H1 (cell line): ENCODE measurements at regions not wholly inside any gene's neighbourhood (a gene's known extent, or its start where the extent isn't known, plus 50 kb on each side); places are given as distances from the start of the nearest gene placed in this dataset.

Source experiments
- CTCF ChIA-PET: fragments of 300-600 bp; sonication (Branson Sonifier 250); formaldehyde crosslinking; loops from one replicate; lab custom pipeline; 2021; ENCODE audit not compliant: partially characterized antibody; lab: Charles Lee
- POLR2A ChIA-PET: fragments of 300-600 bp; sonication (Branson Sonifier 250); formaldehyde crosslinking; loops from one replicate; lab custom pipeline; 2021; ENCODE audit warnings: inconsistent platforms; ENCODE audit not compliant: partially characterized antibody; lab: Charles Lee
- DNase-seq, 2 experiments: peaks; one replicate each; pipeline versions ENCODE4 v3.0.0 to v3.0.0-alpha.2; 2010 to 2022; ENCODE audit warnings: low spot score in 2 of 2, low read depth in 1 of 2, mixed read lengths in 1 of 2
- FAIRE-seq: peaks from 2 replicates; lab custom pipeline; 2011; peaks lifted over from hg19 to GRCh38; lab: Jason Lieb, UNC
- H2AFZ ChIP-seq: 2 replicates; pipeline ENCODE4 v1.8.1; 2012; ENCODE audit warnings: low read length, inconsistent platforms
- H2AK5ac ChIP-seq: 2 replicates; pipeline ENCODE4 v1.6.1; 2013; ENCODE audit warnings: low read depth, low read length
- H2BK120ac ChIP-seq: replicated peaks from 2 replicates; pipeline ENCODE3; 2013; ENCODE audit warnings: low read depth, low read length, inconsistent platforms
- H2BK12ac ChIP-seq: 2 replicates; pipeline ENCODE4 v1.6.1; 2013; ENCODE audit warnings: low read depth, low read length
- H2BK15ac ChIP-seq: 2 replicates; pipeline ENCODE4 v1.6.1; 2013; ENCODE audit warnings: low read length
- H2BK20ac ChIP-seq: 2 replicates; pipeline ENCODE4 v1.6.1; 2013; ENCODE audit warnings: low read length
- H2BK5ac ChIP-seq: 2 replicates; pipeline ENCODE4 v1.6.1; 2013; ENCODE audit warnings: low read depth, low read length
- H3K14ac ChIP-seq: 2 replicates; pipeline ENCODE4 v1.6.1; 2013; ENCODE audit warnings: inconsistent platforms; ENCODE audit not compliant: insufficient read length
- H3K18ac ChIP-seq: 2 replicates; pipeline ENCODE4 v1.6.1; 2013; ENCODE audit warnings: low read length; ENCODE audit errors: extremely low read depth
- H3K23ac ChIP-seq: 2 replicates; pipeline ENCODE4 v1.6.1; 2013; ENCODE audit warnings: inconsistent platforms; ENCODE audit not compliant: insufficient read length
- H3K23me2 ChIP-seq: 2 replicates; pipeline ENCODE4 v1.6.1; 2013; ENCODE audit warnings: low read depth, low read length
- H3K27ac ChIP-seq: 2 replicates; pipeline ENCODE4 v1.6.1; 2011; ENCODE audit warnings: low read depth, low read length, inconsistent platforms
- H3K27me3 ChIP-seq, 4 experiments: replicated peaks in 1 of 4; 1 replicate in 1 of 4; 2 replicates in 3 of 4; pipeline versions ENCODE4 v1.6.1 to v1.8.1; 2011 to 2013; ENCODE audit warnings: low read length in 3 of 4, mild to moderate bottlenecking in 3 of 4, inconsistent platforms in 2 of 4, mixed read lengths in 2 of 4, moderate library complexity in 1 of 4; ENCODE audit not compliant: control insufficient read depth in 3 of 4, insufficient read depth in 3 of 4; ENCODE audit errors: extremely low read depth in 1 of 4
- H3K36me3 ChIP-seq, 4 experiments: 2 replicates each; pipeline versions ENCODE4 v1.6.1 to v1.8.1; 2011 to 2013; ENCODE audit warnings: mild to moderate bottlenecking in 4 of 4, low read length in 3 of 4, moderate library complexity in 2 of 4, control low read depth in 1 of 4, inconsistent platforms in 1 of 4; ENCODE audit not compliant: insufficient read depth in 4 of 4, control insufficient read depth in 2 of 4
- H3K4ac ChIP-seq: replicated peaks from 2 replicates; pipeline ENCODE3; 2013; ENCODE audit warnings: low read length, low read depth, mixed read lengths, inconsistent platforms; ENCODE audit not compliant: insufficient read length
- H3K4me1 ChIP-seq, 4 experiments: replicated peaks in 1 of 4; 1 replicate in 1 of 4; 2 replicates in 3 of 4; pipeline versions ENCODE4 v1.6.1 to v1.8.1; 2011 to 2013; ENCODE audit warnings: low read length in 3 of 4, inconsistent platforms in 2 of 4, mixed read lengths in 1 of 4; ENCODE audit not compliant: insufficient read depth in 4 of 4, control insufficient read depth in 3 of 4
- H3K4me2 ChIP-seq, 2 experiments: 2 replicates each; pipeline versions ENCODE4 v1.6.1 to v1.8.1; 2011 to 2013; ENCODE audit warnings: low read depth in 2 of 2, low read length in 2 of 2, control low read depth in 1 of 2, inconsistent platforms in 1 of 2, mild to moderate bottlenecking in 1 of 2; ENCODE audit not compliant: insufficient read depth in 1 of 2
- H3K4me3 ChIP-seq, 4 experiments: fragments of 200-600, 300-600 bp in 1 of 4; sonication (generic), shearing (Covaris generic), sonication (Bioruptor Twin) in 1 of 4; 2 replicates each; pipeline versions ENCODE4 v1.5.1 to v1.8.1; 2011 to 2016; ENCODE audit warnings: low read length in 4 of 4, low read depth in 3 of 4, control low read depth in 2 of 4, inconsistent platforms in 2 of 4, mild to moderate bottlenecking in 2 of 4, mixed read lengths in 1 of 4, moderate library complexity in 1 of 4; ENCODE audit not compliant: insufficient read depth in 2 of 4; ENCODE audit errors: extremely low read depth in 1 of 4
- H3K56ac ChIP-seq: replicated peaks from 2 replicates; pipeline ENCODE3; 2013; ENCODE audit warnings: low read depth, mild to moderate bottlenecking, mixed read lengths, low read length, inconsistent platforms; ENCODE audit not compliant: insufficient read length
- H3K79me1 ChIP-seq: 2 replicates; pipeline ENCODE4 v1.6.1; 2013; ENCODE audit warnings: low read depth, low read length, control low read depth
- H3K79me2 ChIP-seq, 2 experiments: 2 replicates each; pipeline versions ENCODE4 v1.6.1 to v1.8.1; 2012 to 2013; ENCODE audit warnings: low read length in 2 of 2, mild to moderate bottlenecking in 2 of 2, inconsistent platforms in 1 of 2; ENCODE audit not compliant: insufficient read depth in 2 of 2, control insufficient read depth in 1 of 2
- H3K9ac ChIP-seq, 4 experiments: replicated peaks in 1 of 4; 1 replicate in 1 of 4; 2 replicates in 3 of 4; pipeline versions ENCODE4 v1.6.1 to v1.8.1; 2011 to 2013; ENCODE audit warnings: low read depth in 3 of 4, low read length in 3 of 4, control low read depth in 2 of 4, mild to moderate bottlenecking in 2 of 4, moderate library complexity in 2 of 4, inconsistent platforms in 1 of 4; ENCODE audit errors: extremely low read depth in 1 of 4
- H3K9me3 ChIP-seq, 2 experiments: 2 replicates each; pipeline versions ENCODE4 v1.6.1 to v1.8.1; 2012 to 2013; ENCODE audit warnings: mild to moderate bottlenecking in 2 of 2, moderate library complexity in 2 of 2, control low read depth in 1 of 2, inconsistent platforms in 1 of 2, low read depth in 1 of 2, low read length in 1 of 2, mixed read lengths in 1 of 2; ENCODE audit not compliant: insufficient read depth in 2 of 2
- H4K20me1 ChIP-seq, 2 experiments: replicated peaks in 1 of 2; 2 replicates each; pipeline versions ENCODE3 to v1.8.1; 2011 to 2013; ENCODE audit warnings: inconsistent platforms in 2 of 2, low read length in 2 of 2, mild to moderate bottlenecking in 1 of 2; ENCODE audit not compliant: insufficient read depth in 2 of 2, control insufficient read depth in 1 of 2
- H4K5ac ChIP-seq: 2 replicates; pipeline ENCODE4 v1.6.1; 2013; ENCODE audit warnings: low read length, low read depth, mixed read lengths, inconsistent platforms; ENCODE audit not compliant: insufficient read length
- H4K8ac ChIP-seq: 2 replicates; pipeline ENCODE4 v1.8.0; 2013; ENCODE audit warnings: mild to moderate bottlenecking, moderate library complexity, low read length, inconsistent platforms; ENCODE audit not compliant: insufficient read depth; ENCODE audit errors: extremely low read depth
- H4K91ac ChIP-seq: replicated peaks from 2 replicates; pipeline ENCODE3; 2013; ENCODE audit warnings: low read length, mixed read lengths, inconsistent platforms; ENCODE audit not compliant: insufficient read length
- CHD1 ChIP-seq: IDR thresholded peaks from 2 replicates; pipeline ENCODE4 v1.6.1; 2012; ENCODE audit warnings: low read depth, low read length, improper control_type of control experiment
- MAFK ChIP-seq: IDR thresholded peaks from 2 replicates; pipeline ENCODE4 v1.6.1; 2012; ENCODE audit warnings: low read depth, mild to moderate bottlenecking, improper control_type of control experiment, low read length
- POLR2A ChIP-seq, 2 experiments: IDR thresholded peaks; 1 replicate in 1 of 2; 2 replicates in 1 of 2; pipeline ENCODE4 v1.6.1; 2011; ENCODE audit warnings: low read depth in 2 of 2, low read length in 2 of 2, mild to moderate bottlenecking in 2 of 2; ENCODE audit errors: control extremely low read depth in 1 of 2
- RXRA ChIP-seq: IDR thresholded peaks from 2 replicates; pipeline ENCODE4 v1.6.1; 2011; ENCODE audit warnings: low read depth, mild to moderate bottlenecking, low read length, moderate library complexity; ENCODE audit not compliant: insufficient read depth
- SP2 ChIP-seq: IDR thresholded peaks from 2 replicates; pipeline ENCODE4 v1.6.1; 2012; ENCODE audit warnings: mild to moderate bottlenecking, low read length, inconsistent platforms
- WGBS, 2 experiments: shearing (Covaris generic) in 1 of 2; methylation state at CpG; one replicate each; pipeline versions ENCODE4 v1.1.6 to v1.1.7; 2013 to 2015; ENCODE audit warnings: low lambda C conversion rate in 2 of 2, mixed read lengths in 2 of 2, inconsistent platforms in 1 of 2, low coverage in 1 of 2, missing lambda C conversion rate in 1 of 2; ENCODE audit not compliant: insufficient replicate concordance in 2 of 2, insufficient coverage in 1 of 2, insufficient read length in 1 of 2; ENCODE audit errors: extremely low coverage in 1 of 2, missing lambda C conversion rate in 1 of 2; 5-methylcytosine and 5-hydroxymethylcytosine counted together

- Histone ChIP-seq H3K79me1 (no peaks in the 10 kb centered on the region), H3K56ac (no peak overlapping the region), H2BK15ac (no peak overlapping the region), H4K5ac (no peak overlapping the region), H2AK5ac (no peak overlapping the region), H3K18ac (no peak overlapping the region), H3K14ac (no peak overlapping the region), H3K4ac (no peak overlapping the region), H2BK5ac (no peak overlapping the region), H3K4me3 (no peak overlapping the region), H2BK20ac (no peak overlapping the region), H3K23me2 (no peaks in the 10 kb centered on the region), H3K79me2 (no peaks in the 10 kb centered on the region), H2AFZ (no peak overlapping the region), H2BK120ac (no peak overlapping the region), H3K4me1 (no peaks in the 10 kb centered on the region), H3K27ac (no peak overlapping the region), H3K9ac (no peak overlapping the region), H4K91ac (no peak overlapping the region), H3K9me3 (no peaks in the 10 kb centered on the region), H4K8ac (no peak overlapping the region), H3K4me2 (no peak overlapping the region), H3K36me3 (no peaks in the 10 kb centered on the region), H2BK12ac (no peak overlapping the region), H3K23ac (no peak overlapping the region), H3K27me3 (no peaks in the 10 kb centered on the region), H4K20me1 (no peaks in the 10 kb centered on the region)
- FAIRE-seq (no peak), DNase-seq (no peak)
- ChIA-PET POLR2A (no interaction called here), CTCF (interaction anchor here (0.7 to 2.8 kb wide), 2 partner anchors 13 to 74 kb away, joined by 3 to 19 read pairs; no protein-coding TSS in a partner anchor)
- TF ChIP-seq RXRA (no peak), CHD1 (no peak), SP2 (no peak), MAFK (peak; percentile 37; the same call in 1 of the 2 replicates), POLR2A (IDR thresholded peaks at IDR 0.05; ENCODE audit: control extremely low read depth in 1 of 2, low read depth in 2 of 2, low read length in 2 of 2) (no peak)
- WGBS, 2 experiments: 89% methylated on average over 2 of the region's 2 CpGs; no CpG with 5 or more reads in 1 of the 2 experiments
Observed at GRCh38 chr1:57782357-57782756, 358.5 kb upstream of the DAB1 start.
